Kidney (tissue), 13 donors: ENCODE measurements at regions not wholly inside any gene's neighbourhood (a gene's known extent, or its start where the extent isn't known, plus 50 kb on each side); places are given as distances from the start of the nearest gene placed in this dataset.

Experiments
- DNase-seq, 5 donors: peaks; one replicate each; pipeline ENCODE4 v3.0.0-alpha.2; 2013 to 2020
- FAIRE-seq: peaks from 2 replicates; lab custom pipeline; 2012; peaks lifted over from hg19 to GRCh38; lab: Jason Lieb, UNC
- H3K27ac ChIP-seq, 2 donors: one replicate each; pipeline ENCODE4 v1.7.0; 2013; ENCODE audit warnings: low read depth in 2 of 2, low read length in 2 of 2, inconsistent platforms in 1 of 2
- H3K27me3 ChIP-seq: one replicate; pipeline ENCODE4 v1.7.1; 2013; ENCODE audit warnings: low read length, inconsistent platforms; ENCODE audit not compliant: control insufficient read depth, insufficient read depth
- H3K36me3 ChIP-seq, 3 donors: one replicate each; pipeline versions ENCODE4 v1.7.0 to v1.7.1; 2013; ENCODE audit warnings: low read length in 3 of 3, control low read depth in 1 of 3, inconsistent platforms in 1 of 3; ENCODE audit not compliant: insufficient read depth in 3 of 3, control insufficient read depth in 2 of 3
- H3K4me1 ChIP-seq, 3 donors: one replicate each; pipeline versions ENCODE4 v1.7.0 to v1.7.1; 2013; ENCODE audit warnings: low read length in 3 of 3, inconsistent platforms in 1 of 3, low read depth in 1 of 3; ENCODE audit not compliant: control insufficient read depth in 2 of 3, insufficient read depth in 2 of 3
- H3K4me3 ChIP-seq, 3 donors: one replicate each; pipeline versions ENCODE4 v1.7.0 to v1.8.1; 2013; ENCODE audit warnings: low read length in 3 of 3, control low read depth in 1 of 3, inconsistent platforms in 1 of 3
- H3K9ac ChIP-seq, 3 donors: one replicate each; pipeline versions ENCODE4 v1.7.0 to v1.7.1; 2013; ENCODE audit warnings: low read length in 3 of 3, control low read depth in 1 of 3, inconsistent platforms in 1 of 3
- H3K9me3 ChIP-seq, 3 donors: one replicate each; pipeline versions ENCODE4 v1.7.0 to v1.7.1; 2013; ENCODE audit warnings: low read length in 3 of 3, control low read depth in 1 of 3, inconsistent platforms in 1 of 3; ENCODE audit not compliant: control insufficient read depth in 2 of 3, insufficient read depth in 1 of 3
- intact Hi-C: fragments of 100-400 bp; cut with DNase I; formaldehyde crosslinking; loops from one replicate; pipeline ENCODE4 v1.11.1; 2022
- TF ChIP-seq, protein P1 (sequence below): IDR thresholded peaks from 3 replicates; pipeline ENCODE4 v1.5.1; 2012; ENCODE audit warnings: mild to moderate bottlenecking, moderate library complexity, borderline replicate concordance; ENCODE audit not compliant: insufficient read depth; ENCODE audit errors: extremely low read depth
- donor health status: control.
- donor health status: control.
- donor health status: control.
- donor health status: control.
- donor health status: control.
- donor health status: DM: yes; HTN: yes; CAD: no.
- donor health status: Normal renal cell carcinoma (clear cell type).

DNA sequence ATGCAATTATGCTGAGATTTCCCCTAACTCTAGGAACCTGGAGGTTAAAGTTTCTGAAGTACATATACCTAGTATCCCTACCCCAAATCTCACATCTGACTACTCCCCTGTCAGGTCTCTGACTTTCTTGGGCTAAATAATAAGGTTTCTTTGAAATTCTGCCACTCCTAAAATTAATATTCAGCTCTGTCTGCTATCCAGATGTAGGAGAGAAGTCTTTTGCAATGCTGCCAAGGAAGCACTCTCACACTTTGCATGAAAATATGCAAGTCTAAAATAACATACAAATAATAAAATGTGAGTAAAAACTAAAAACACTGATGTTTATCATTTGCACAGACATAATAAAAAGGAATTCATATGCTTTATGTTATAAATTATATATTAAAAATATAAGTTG, 196.9 kb upstream of the LRFN5 start:
- no peaks in the 10 kb centered on the region for H3K36me3 ChIP-seq
- H3K9me3 ChIP-seq, result no peaks in the 10 kb centered on the region
- TF ChIP-seq, protein P1, sequence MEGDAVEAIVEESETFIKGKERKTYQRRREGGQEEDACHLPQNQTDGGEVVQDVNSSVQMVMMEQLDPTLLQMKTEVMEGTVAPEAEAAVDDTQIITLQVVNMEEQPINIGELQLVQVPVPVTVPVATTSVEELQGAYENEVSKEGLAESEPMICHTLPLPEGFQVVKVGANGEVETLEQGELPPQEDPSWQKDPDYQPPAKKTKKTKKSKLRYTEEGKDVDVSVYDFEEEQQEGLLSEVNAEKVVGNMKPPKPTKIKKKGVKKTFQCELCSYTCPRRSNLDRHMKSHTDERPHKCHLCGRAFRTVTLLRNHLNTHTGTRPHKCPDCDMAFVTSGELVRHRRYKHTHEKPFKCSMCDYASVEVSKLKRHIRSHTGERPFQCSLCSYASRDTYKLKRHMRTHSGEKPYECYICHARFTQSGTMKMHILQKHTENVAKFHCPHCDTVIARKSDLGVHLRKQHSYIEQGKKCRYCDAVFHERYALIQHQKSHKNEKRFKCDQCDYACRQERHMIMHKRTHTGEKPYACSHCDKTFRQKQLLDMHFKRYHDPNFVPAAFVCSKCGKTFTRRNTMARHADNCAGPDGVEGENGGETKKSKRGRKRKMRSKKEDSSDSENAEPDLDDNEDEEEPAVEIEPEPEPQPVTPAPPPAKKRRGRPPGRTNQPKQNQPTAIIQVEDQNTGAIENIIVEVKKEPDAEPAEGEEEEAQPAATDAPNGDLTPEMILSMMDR, result no peak
- DNase-seq, result no peak
- intact Hi-C loops, result no loop called here
- FAIRE-seq, result no peak
- no peaks in the 10 kb centered on the region for H3K27me3 ChIP-seq
- H3K9ac ChIP-seq, result no peak overlapping the region
- no peaks in the 10 kb centered on the region for H3K4me1 ChIP-seq
- H3K4me3 ChIP-seq, result no peak overlapping the region
- H3K27ac ChIP-seq, result no peak overlapping the region

DNA sequence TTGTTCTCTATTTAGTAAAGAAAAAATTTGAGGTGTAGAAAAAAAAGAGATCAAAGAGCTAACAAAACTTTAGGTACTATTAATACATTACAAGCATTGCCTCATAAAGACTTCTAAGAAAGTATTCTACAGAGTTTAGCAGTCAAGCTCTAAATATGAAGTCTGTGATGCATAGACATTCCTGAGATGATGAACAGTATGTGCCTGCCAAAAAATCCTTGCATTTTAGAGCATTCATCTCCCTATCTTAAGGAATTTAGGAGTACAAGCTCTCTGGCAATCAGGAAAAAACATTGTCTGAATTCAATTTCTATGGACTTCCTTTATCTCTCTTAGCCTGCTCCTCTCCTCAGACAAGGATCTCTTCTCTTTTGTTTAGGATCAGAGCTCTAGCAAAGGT, 202.6 kb upstream of the LRFN5 start:
- Histone ChIP-seq H3K4me1 (no peaks in the 10 kb centered on the region), H3K36me3 (no peaks in the 10 kb centered on the region), H3K27ac (no peak overlapping the region), H3K27me3 (no peaks in the 10 kb centered on the region), H3K4me3 (no peak overlapping the region), H3K9me3 (no peaks in the 10 kb centered on the region), H3K9ac (no peak overlapping the region)
- intact Hi-C loops, result no loop called here
- no peak for DNase-seq
- no peak for FAIRE-seq
- TF ChIP-seq, protein P1, result no peak

DNA sequence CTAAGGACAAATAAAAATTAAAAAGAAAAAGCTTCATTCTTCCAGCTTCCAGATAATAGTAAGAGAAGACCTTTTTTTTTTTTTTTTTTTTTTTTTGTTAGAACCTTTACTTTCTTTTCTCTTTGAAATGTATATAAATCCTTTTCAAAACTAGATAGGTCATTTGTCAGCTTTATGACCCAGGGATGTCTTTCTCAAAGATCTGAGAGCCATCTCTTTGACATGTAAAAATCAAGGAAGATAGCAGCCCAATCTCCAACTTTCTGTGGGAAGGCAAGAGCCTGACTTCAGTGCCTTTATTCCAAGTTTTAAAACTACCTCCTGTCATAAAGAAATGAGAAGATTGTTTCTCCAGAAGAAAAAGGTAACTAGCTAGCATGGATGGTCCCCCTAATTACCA, 203.3 kb upstream of the LRFN5 start:
- FAIRE-seq (no peak), DNase-seq (peak in 2 of 5 donors; percentile 8 to 15)
- Histone ChIP-seq H3K4me1 (no peaks in the 10 kb centered on the region), H3K27ac (no peak overlapping the region), H3K9ac (no peak overlapping the region), H3K27me3 (no peaks in the 10 kb centered on the region), H3K9me3 (no peaks in the 10 kb centered on the region), H3K36me3 (no peaks in the 10 kb centered on the region), H3K4me3 (no peak overlapping the region)
- intact Hi-C loops, result no loop called here
- TF ChIP-seq, protein P1, result no peak

DNA sequence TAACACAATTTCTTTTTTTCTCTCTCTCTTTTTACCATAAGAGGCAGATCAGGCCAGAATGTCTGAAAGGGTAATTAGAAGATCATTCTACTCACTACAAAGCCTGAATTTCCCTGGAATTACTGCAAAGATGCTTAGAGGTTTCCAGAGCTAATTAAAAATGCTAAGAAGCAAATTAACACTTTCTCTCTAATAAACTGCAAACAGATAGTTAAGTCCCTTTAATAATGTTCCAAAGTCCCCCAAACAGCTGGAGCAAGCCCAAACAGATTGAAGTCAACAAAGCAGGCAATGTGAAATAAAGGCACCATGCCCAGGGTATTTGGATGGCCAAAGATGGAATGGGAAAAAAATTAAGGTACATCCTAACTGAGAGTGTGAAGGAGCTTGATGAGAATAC, 208.8 kb upstream of the LRFN5 start:
- TF ChIP-seq, protein P1, result no peak
- H3K4me3 ChIP-seq, result no peak overlapping the region
- no peaks in the 10 kb centered on the region for H3K27me3 ChIP-seq
- DNase-seq, result no peak
- H3K9me3 ChIP-seq, result no peaks in the 10 kb centered on the region
- H3K4me1 ChIP-seq, result no peaks in the 10 kb centered on the region
- intact Hi-C loops, result no loop called here
- H3K36me3 ChIP-seq, result no peaks in the 10 kb centered on the region
- no peak for FAIRE-seq
- H3K9ac ChIP-seq, result no peak overlapping the region
- no peak overlapping the region for H3K27ac ChIP-seq
